Ureter (tissue), 1 donor: ENCODE measurements at regions not wholly inside any gene's neighbourhood (a gene's known extent, or its start where the extent isn't known, plus 50 kb on each side); places are given as distances from the start of the nearest gene placed in this dataset.
"Not testable (repeated sequence)": the region's sequence is repeated elsewhere in the genome, so short reads cannot be mapped to it uniquely, and the experiment has no call there.

Experiments
- DNase-seq: peaks from one replicate; pipeline ENCODE4 v3.0.0-alpha.2; 2020; ENCODE audit warnings: low spot score
- donor health status: DM: yes; HTN: yes; CAD: no.

GRCh38 chr11:38721586-38722315 is 2123.7 kb upstream of the RAG2 start:
- DNase-seq = no peak

GRCh38 chr11:38718659-38719058 is 2120.6 kb upstream of the RAG2 start:
- DNase-seq = no peak

GRCh38 chr11:38718049-38718448 is 2120.0 kb upstream of the RAG2 start:
- no peak for DNase-seq

- DNase-seq = no peak
Observed at GRCh38 chr11:38711110-38711509, 2113.1 kb upstream of the RAG2 start.

- DNase-seq = no peak
Observed at GRCh38 chr11:38710262-38710661, 2112.2 kb upstream of the RAG2 start.

GRCh38 chr11:38700111-38700510 is 2102.1 kb upstream of the RAG2 start:
- DNase-seq = no peak

- DNase-seq = no peak
Observed at GRCh38 chr11:38693306-38693705, 2095.3 kb upstream of the RAG2 start.

GRCh38 chr11:38690211-38690610 is 2092.2 kb upstream of the RAG2 start:
- not testable (repeated sequence) for DNase-seq

GRCh38 chr11:38687008-38687407 is 2089.0 kb upstream of the RAG2 start:
- no peak for DNase-seq

GRCh38 chr11:38683484-38683883 is 2085.4 kb upstream of the RAG2 start:
- DNase-seq = no peak

GRCh38 chr11:38680746-38681145 is 2082.7 kb upstream of the RAG2 start:
- no peak for DNase-seq

GRCh38 chr11:38680166-38680565 is 2082.1 kb upstream of the RAG2 start:
- DNase-seq = no peak

GRCh38 chr11:38672445-38672844 is 2074.4 kb upstream of the RAG2 start:
- no peak for DNase-seq

- DNase-seq = no peak
Observed at GRCh38 chr11:38667359-38667758, 2069.3 kb upstream of the RAG2 start.

GRCh38 chr11:38648604-38649003 is 2050.6 kb upstream of the RAG2 start:
- no peak for DNase-seq

- DNase-seq = no peak
Observed at GRCh38 chr11:38646382-38646781, 2048.3 kb upstream of the RAG2 start.

GRCh38 chr11:38640854-38641253 is 2042.8 kb upstream of the RAG2 start:
- DNase-seq = no peak

GRCh38 chr11:38612701-38613100 is 2014.7 kb upstream of the RAG2 start:
- no peak for DNase-seq

- not testable (repeated sequence) for DNase-seq
Observed at GRCh38 chr11:38601371-38601770, 2003.3 kb upstream of the RAG2 start.

- DNase-seq = no peak
Observed at GRCh38 chr11:38598418-38598817, 2000.4 kb upstream of the RAG2 start.

- DNase-seq = not testable (repeated sequence)
Observed at GRCh38 chr11:38595359-38596016, 1997.5 kb upstream of the RAG2 start.

- DNase-seq = no peak
Observed at GRCh38 chr11:38594895-38595294, 1996.9 kb upstream of the RAG2 start.

- DNase-seq = no peak
Observed at GRCh38 chr11:38593649-38594048, 1995.6 kb upstream of the RAG2 start.

GRCh38 chr11:38582756-38583155 is 1984.7 kb upstream of the RAG2 start:
- no peak for DNase-seq
